Mucosa of descending colon (tissue), 3 donors: ENCODE measurements at regions not wholly inside any gene's neighbourhood (a gene's known extent, or its start where the extent isn't known, plus 50 kb on each side); places are given as distances from the start of the nearest gene placed in this dataset.

Experiments
- ATAC-seq: fragments of 200-7000 bp; cut with Tn5 transposase; one replicate; pipeline ENCODE4 v1.9.1; 2020; ENCODE audit warnings: mild to moderate bottlenecking, moderate library complexity
- DNase-seq, 3 donors: peaks; one replicate each; pipeline ENCODE4 v3.0.0-alpha.2; 2020
- H3K36me3 ChIP-seq: fragments of 200-600 bp; one replicate; pipeline ENCODE4 v1.8.0; 2021; ENCODE audit warnings: low read depth, mild to moderate bottlenecking
- H3K4me1 ChIP-seq: fragments of 200-600 bp; one replicate; pipeline ENCODE4 v1.8.0; 2021; ENCODE audit warnings: low read depth, mild to moderate bottlenecking
- H3K4me3 ChIP-seq: fragments of 200-600 bp; one replicate; pipeline ENCODE4 v1.8.0; 2021; ENCODE audit warnings: mild to moderate bottlenecking
- H3K9me3 ChIP-seq: fragments of 200-600 bp; one replicate; pipeline ENCODE4 v1.8.0; 2021; ENCODE audit warnings: mild to moderate bottlenecking
- CTCF ChIP-seq: fragments of 200-600 bp; IDR thresholded peaks from one replicate; pipeline ENCODE4 v1.8.0; 2022; ENCODE audit warnings: antibody characterized with exemption, mild to moderate bottlenecking
- intact Hi-C, 2 donors: fragments of 100-400 bp; cut with DNase I in 1 of 2; cut with micrococcal nuclease in 1 of 2; formaldehyde crosslinking; loops; one replicate each; pipeline versions ENCODE4 v1.11.0 to v1.11.1; 2022; cut with DNase I, micrococcal nuclease
- donor health status: DM: no; HTN: no; CAD: no; lungs with moderate emphysema.
- donor health status: DM: no; HTN: no; CAD: no.
- donor health status: DM: no; HTN: yes; CAD: no.

GRCh38 chrX:87727620-87728019 lies 210.0 kb downstream of the KLHL4 start:
- TF ChIP-seq CTCF = no peak
- intact Hi-C loops = no loop called here
- Histone ChIP-seq H3K9me3 (no peaks in the 10 kb centered on the region), H3K36me3 (no peaks in the 10 kb centered on the region), H3K4me3 (no peak overlapping the region), H3K4me1 (no peaks in the 10 kb centered on the region)
- DNase-seq = no peak
- no peak for ATAC-seq

- no peak for ATAC-seq
- H3K9me3 ChIP-seq = no peaks in the 10 kb centered on the region
- DNase-seq = no peak
- no peaks in the 10 kb centered on the region for H3K36me3 ChIP-seq
- H3K4me1 ChIP-seq = no peaks in the 10 kb centered on the region
- TF ChIP-seq CTCF = no peak
- intact Hi-C loops = no loop called here
- H3K4me3 ChIP-seq = no peak overlapping the region
These were observed 210.4 kb downstream of the KLHL4 start for GRCh38 chrX:87728024-87728423.

GRCh38 chrX:87728459-87728858 lies 210.9 kb downstream of the KLHL4 start:
- Histone ChIP-seq H3K4me3 (no peak overlapping the region), H3K4me1 (no peaks in the 10 kb centered on the region), H3K36me3 (no peaks in the 10 kb centered on the region), H3K9me3 (no peaks in the 10 kb centered on the region)
- DNase-seq (no peak), ATAC-seq (no peak)
- intact Hi-C loops = no loop called here
- TF ChIP-seq CTCF = no peak

GRCh38 chrX:87732133-87732532 lies 214.5 kb downstream of the KLHL4 start:
- intact Hi-C loops = no loop called here
- Histone ChIP-seq H3K4me1 (no peaks in the 10 kb centered on the region), H3K4me3 (no peak overlapping the region), H3K36me3 (no peaks in the 10 kb centered on the region), H3K9me3 (no peaks in the 10 kb centered on the region)
- ATAC-seq (no peak), DNase-seq (no peak)
- TF ChIP-seq CTCF = no peak

- intact Hi-C loops = no loop called here
- ATAC-seq = no peak
These were observed 219.0 kb downstream of the KLHL4 start for GRCh38 chrX:87736576-87736975.

More at GRCh38 chrX:87736576-87736975, 219.0 kb downstream of the KLHL4 start:
- H3K4me3 ChIP-seq = no peak overlapping the region
- H3K36me3 ChIP-seq = no peaks in the 10 kb centered on the region
- no peak for DNase-seq
- no peaks in the 10 kb centered on the region for H3K4me1 ChIP-seq
- TF ChIP-seq CTCF = no peak
- H3K9me3 ChIP-seq = no peaks in the 10 kb centered on the region
